HG03575 (cell line): ENCODE measurements at regions not wholly inside any gene's neighbourhood (a gene's known extent, or its start where the extent isn't known, plus 50 kb on each side); places are given as distances from the start of the nearest gene placed in this dataset.
"Not testable (repeated sequence)": the region's sequence is repeated elsewhere in the genome, so short reads cannot be mapped to it uniquely, and the experiment has no call there.

Experiments used
- ATAC-seq: cut with Tn5 transposase; IDR thresholded peaks from one replicate; pipeline ENCODE4 v1.9.1; 2021; ENCODE audit not compliant: unreplicated experiment, insufficient number of reproducible peaks, low FRiP score; ENCODE audit errors: extremely low read depth

- not testable (repeated sequence) for ATAC-seq
Observed at GRCh38 chr2:87330486-87330885, 308.8 kb upstream of the PLGLB1 start.

GRCh38 chr2:87331940-87332583 is 310.4 kb upstream of the PLGLB1 start:
- not testable (repeated sequence) for ATAC-seq

GRCh38 chr2:87334888-87335287 is 313.2 kb upstream of the PLGLB1 start:
- ATAC-seq: not testable (repeated sequence)

GRCh38 chr2:87338998-87339397 is 317.4 kb upstream of the PLGLB1 start:
- ATAC-seq: not testable (repeated sequence)

- ATAC-seq: not testable (repeated sequence)
Observed at GRCh38 chr2:87341601-87342014, 320.0 kb upstream of the PLGLB1 start.

GRCh38 chr2:87342175-87342574 is 320.5 kb upstream of the PLGLB1 start:
- not testable (repeated sequence) for ATAC-seq

GRCh38 chr2:87343347-87343746 is 321.7 kb upstream of the PLGLB1 start:
- not testable (repeated sequence) for ATAC-seq

GRCh38 chr2:87345283-87345682 is 323.6 kb upstream of the PLGLB1 start:
- not testable (repeated sequence) for ATAC-seq

GRCh38 chr2:87348556-87348955 is 326.9 kb upstream of the PLGLB1 start:
- ATAC-seq: not testable (repeated sequence)

GRCh38 chr2:87349006-87349405 is 327.4 kb upstream of the PLGLB1 start:
- ATAC-seq: not testable (repeated sequence)

GRCh38 chr2:87352178-87352934 is 330.7 kb upstream of the PLGLB1 start:
- not testable (repeated sequence) for ATAC-seq

- not testable (repeated sequence) for ATAC-seq
Observed at GRCh38 chr2:87353408-87353807, 331.8 kb upstream of the PLGLB1 start.

GRCh38 chr2:87354102-87354501 is 332.5 kb upstream of the PLGLB1 start:
- not testable (repeated sequence) for ATAC-seq

- ATAC-seq: not testable (repeated sequence)
Observed at GRCh38 chr2:87360250-87360649, 338.6 kb upstream of the PLGLB1 start.

GRCh38 chr2:87360927-87361326 is 339.3 kb upstream of the PLGLB1 start:
- ATAC-seq: not testable (repeated sequence)

- ATAC-seq: not testable (repeated sequence)
Observed at GRCh38 chr2:87361805-87362204, 340.2 kb upstream of the PLGLB1 start.

GRCh38 chr2:87364379-87364778 is 342.7 kb upstream of the PLGLB1 start:
- ATAC-seq: not testable (repeated sequence)

GRCh38 chr2:87365038-87365437 is 343.4 kb upstream of the PLGLB1 start:
- not testable (repeated sequence) for ATAC-seq

GRCh38 chr2:87386063-87386560 is 361.8 kb upstream of the PLGLB2 start:
- ATAC-seq: not testable (repeated sequence)

GRCh38 chr2:87395784-87396183 is 352.1 kb upstream of the PLGLB2 start:
- ATAC-seq: not testable (repeated sequence)
